ENCODE measurements at regions not wholly inside any gene's neighbourhood (a gene's known extent, or its start where the extent isn't known, plus 50 kb on each side); places are given as distances from the start of the nearest gene placed in this dataset.

- ChIA-PET RAD21 (ENCODE audit: low non-redundant PET in 1 of 2, low total read pairs in 2 of 2, uncharacterized antibody in 2 of 2, unreplicated experiment in 2 of 2) (no interaction called here), CTCF (no interaction called here), POLR2A (no interaction called here)
- Histone ChIP-seq H4K20me1 (ENCODE audit: insufficient read depth) (no peaks in the 10 kb centered on the region), H3K9ac (ENCODE audit: low read length) (no peak overlapping the region), H3K36me3 (ENCODE audit: control insufficient read depth in 1 of 2, insufficient read depth in 2 of 2, low read length in 2 of 2) (no peaks in the 10 kb centered on the region), H3K4me2 (ENCODE audit: low read length) (no peak overlapping the region), H3K9me2 (ENCODE audit: insufficient read depth) (no peaks in the 10 kb centered on the region), H3K9me3 (ENCODE audit: control insufficient read depth in 1 of 2, insufficient read depth in 1 of 2, low read depth in 1 of 2, low read length in 2 of 2) (no peaks in the 10 kb centered on the region), H3K27me3 (ENCODE audit: insufficient read depth, low read length) (no peaks in the 10 kb centered on the region), H3K4me1 (ENCODE audit: control insufficient read depth in 1 of 2, insufficient read depth in 2 of 2, low read length in 2 of 2) (no peaks in the 10 kb centered on the region), H3K27ac (ENCODE audit: low read depth, low read length) (no peak overlapping the region), H2AFZ (ENCODE audit: low read depth, low read length, poor library complexity, severe bottlenecking) (no peak overlapping the region), H3K79me2 (ENCODE audit: insufficient read depth, low read length) (no peaks in the 10 kb centered on the region), H3K4me3 (replicated peaks in 1 of 2; ENCODE audit: low read depth in 1 of 2, low read length in 2 of 2) (no peak overlapping the region)
- BruUV-seq (replicated peaks): no TSS peak
- intact Hi-C loops (cut with micrococcal nuclease): no loop called here
- DNase-seq (ENCODE audit: low read depth, low spot score) (no peak), ATAC-seq (no peak)
- TF ChIP-seq ZFX (IDR thresholded peaks at IDR 0.05) (no peak), ZNF274 (IDR thresholded peaks at IDR 0.05; ENCODE audit: low read depth, low read length) (no peak), TCF7L2 (IDR thresholded peaks at IDR 0.05; ENCODE audit: borderline replicate concordance, extremely low read depth, insufficient read depth, insufficient read length) (no peak), ATF3 (IDR thresholded peaks at IDR 0.05) (no peak), CTCF (IDR thresholded peaks at IDR 0.05 in 2 of 3, conservative IDR thresholded peaks at IDR 0.05 in 1 of 3; ENCODE audit: borderline replicate concordance in 1 of 3, insufficient read depth in 1 of 3, low read depth in 2 of 3, low read length in 2 of 3) (no peak), ELF1 (IDR thresholded peaks at IDR 0.05; ENCODE audit: borderline replicate concordance, low read depth) (no peak), SIN3A (IDR thresholded peaks at IDR 0.05; ENCODE audit: low read depth) (no peak), YY1 (IDR thresholded peaks at IDR 0.05; ENCODE audit: extremely low read depth, insufficient replicate concordance, low read depth, low read length) (no peak), JUND (IDR thresholded peaks at IDR 0.05) (no peak), EZH2phosphoT487 (IDR thresholded peaks at IDR 0.05; ENCODE audit: borderline replicate concordance) (no peak), POLR2A (IDR thresholded peaks at IDR 0.05; ENCODE audit: borderline replicate concordance, extremely low read depth, insufficient read depth, insufficient read length) (no peak), ZBTB33 (IDR thresholded peaks at IDR 0.05; ENCODE audit: extremely low read depth, insufficient replicate concordance, low read length) (no peak), CEBPB (IDR thresholded peaks at IDR 0.05; ENCODE audit: low read depth) (no peak), FOSL1 (IDR thresholded peaks at IDR 0.05; ENCODE audit: low read depth) (no peak)
Measured at GRCh38 chr13:33996636-33997035, 178.7 kb downstream of the RFC3 start.
